ENCODE measurements at regions not wholly inside any gene's neighbourhood (a gene's known extent, or its start where the extent isn't known, plus 50 kb on each side); places are given as distances from the start of the nearest gene placed in this dataset.

DNA sequence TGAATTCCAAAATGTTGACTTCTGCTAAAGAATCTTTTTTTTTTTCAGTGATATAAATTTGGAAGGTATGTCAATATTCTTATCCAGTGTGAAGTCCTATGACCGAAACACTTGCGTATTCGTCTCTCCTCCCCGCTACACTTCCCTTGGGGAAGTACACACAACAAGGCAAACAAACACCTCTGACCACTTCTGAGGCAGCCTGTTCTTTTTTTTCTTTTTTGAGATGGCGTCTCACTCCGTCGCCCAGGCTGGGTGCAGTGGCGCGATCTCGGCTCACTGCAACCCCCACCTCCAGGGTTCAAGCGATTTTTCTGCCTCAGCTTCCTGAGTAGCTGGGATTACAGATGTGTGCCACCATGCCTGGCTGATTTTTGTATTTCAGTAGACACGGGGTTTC lies 78.1 kb upstream of the DHRSX start:
- Histone ChIP-seq H3K4me3 (IDR thresholded peaks at IDR 0.05; ENCODE audit: insufficient read depth, low read depth, low read length) (no peak overlapping the region), H3K27ac (no peak overlapping the region), H3K27me3 (ENCODE audit: insufficient read depth, low read depth) (no peaks in the 10 kb centered on the region), H3K4me1 (ENCODE audit: low read depth, poor library complexity, severe bottlenecking) (no peaks in the 10 kb centered on the region), H2AFZ (ENCODE audit: low read depth) (no peak overlapping the region), H3K9ac (no peak overlapping the region), H3K79me2 (ENCODE audit: insufficient read depth, low read depth) (no peaks in the 10 kb centered on the region), H4K20me1 (ENCODE audit: insufficient read depth) (no peaks in the 10 kb centered on the region), H3K4me2 (no peak overlapping the region), H3K36me3 (ENCODE audit: insufficient read depth) (no peaks in the 10 kb centered on the region)
- TF ChIP-seq, protein P1, sequence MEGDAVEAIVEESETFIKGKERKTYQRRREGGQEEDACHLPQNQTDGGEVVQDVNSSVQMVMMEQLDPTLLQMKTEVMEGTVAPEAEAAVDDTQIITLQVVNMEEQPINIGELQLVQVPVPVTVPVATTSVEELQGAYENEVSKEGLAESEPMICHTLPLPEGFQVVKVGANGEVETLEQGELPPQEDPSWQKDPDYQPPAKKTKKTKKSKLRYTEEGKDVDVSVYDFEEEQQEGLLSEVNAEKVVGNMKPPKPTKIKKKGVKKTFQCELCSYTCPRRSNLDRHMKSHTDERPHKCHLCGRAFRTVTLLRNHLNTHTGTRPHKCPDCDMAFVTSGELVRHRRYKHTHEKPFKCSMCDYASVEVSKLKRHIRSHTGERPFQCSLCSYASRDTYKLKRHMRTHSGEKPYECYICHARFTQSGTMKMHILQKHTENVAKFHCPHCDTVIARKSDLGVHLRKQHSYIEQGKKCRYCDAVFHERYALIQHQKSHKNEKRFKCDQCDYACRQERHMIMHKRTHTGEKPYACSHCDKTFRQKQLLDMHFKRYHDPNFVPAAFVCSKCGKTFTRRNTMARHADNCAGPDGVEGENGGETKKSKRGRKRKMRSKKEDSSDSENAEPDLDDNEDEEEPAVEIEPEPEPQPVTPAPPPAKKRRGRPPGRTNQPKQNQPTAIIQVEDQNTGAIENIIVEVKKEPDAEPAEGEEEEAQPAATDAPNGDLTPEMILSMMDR (conservative IDR thresholded peaks at IDR 0.05; ENCODE audit: low read depth, low read length) = no peak

DNA sequence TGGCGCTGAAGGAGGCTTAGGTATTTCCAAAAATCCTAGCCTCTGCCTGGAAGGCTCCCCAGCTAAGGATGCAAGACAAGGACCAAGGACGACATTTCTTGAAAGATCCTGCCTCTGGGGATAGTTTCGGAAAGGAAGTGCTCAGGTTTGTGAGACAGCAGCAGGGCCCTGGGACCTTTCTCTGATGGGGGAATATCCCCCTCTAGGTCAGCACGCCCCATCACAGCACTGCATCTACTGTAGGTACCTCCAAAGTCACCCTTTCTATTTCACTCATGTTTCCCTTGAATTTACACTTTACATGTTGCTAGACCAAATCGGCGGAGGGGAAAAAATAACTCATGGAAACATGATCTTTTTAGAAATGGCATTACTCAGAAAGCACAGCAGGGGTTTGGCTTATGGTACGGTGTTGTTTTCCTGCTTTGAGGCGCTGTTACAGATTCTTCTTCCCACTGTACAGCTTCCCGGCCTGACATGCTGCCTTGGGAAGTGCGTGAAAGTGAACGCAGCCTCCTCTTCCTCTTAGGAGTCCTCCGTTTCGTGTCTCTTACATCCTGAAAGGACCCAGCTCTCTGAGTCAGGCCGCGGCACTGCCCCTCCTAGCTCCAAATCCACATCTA lies 77.2 kb upstream of the DHRSX start:
- H3K4me3 ChIP-seq (IDR thresholded peaks at IDR 0.05; ENCODE audit: insufficient read depth, low read depth, low read length) = no peak overlapping the region
- TF ChIP-seq, protein P1 (conservative IDR thresholded peaks at IDR 0.05; ENCODE audit: low read depth, low read length) = no peak
- no peak overlapping the region for H3K27ac ChIP-seq
- H3K4me2 ChIP-seq = no peak overlapping the region
- no peaks in the 10 kb centered on the region for H4K20me1 ChIP-seq (ENCODE audit: insufficient read depth)
- H3K9ac ChIP-seq = no peak overlapping the region
- H3K4me1 ChIP-seq (ENCODE audit: low read depth, poor library complexity, severe bottlenecking) = no peaks in the 10 kb centered on the region
- H3K79me2 ChIP-seq (ENCODE audit: insufficient read depth, low read depth) = no peaks in the 10 kb centered on the region
- no peaks in the 10 kb centered on the region for H3K27me3 ChIP-seq (ENCODE audit: insufficient read depth, low read depth)
- H2AFZ ChIP-seq (ENCODE audit: low read depth) = no peak overlapping the region
- no peaks in the 10 kb centered on the region for H3K36me3 ChIP-seq (ENCODE audit: insufficient read depth)

DNA sequence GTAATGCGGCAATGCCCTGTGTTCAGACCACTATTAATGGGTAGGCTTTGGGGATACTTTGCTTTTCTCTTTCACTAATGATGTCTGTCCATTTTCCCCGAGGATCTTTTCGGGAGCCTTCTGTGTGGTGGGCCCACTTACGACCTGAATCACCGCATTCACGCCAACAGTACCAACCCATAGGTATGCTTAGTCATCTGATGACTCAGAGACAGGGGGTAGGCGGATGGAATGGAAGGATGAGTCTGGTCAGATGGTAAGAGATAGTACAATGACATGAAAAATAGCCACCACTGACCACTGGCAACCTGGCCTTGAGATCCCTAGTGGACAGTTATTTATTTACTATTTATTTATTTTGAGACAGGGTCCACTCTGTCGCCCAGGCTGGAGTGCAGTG lies 76.0 kb upstream of the DHRSX start:
- TF ChIP-seq, protein P1 (conservative IDR thresholded peaks at IDR 0.05; ENCODE audit: low read depth, low read length) = no peak
- Histone ChIP-seq H3K27ac (no peak overlapping the region), H3K36me3 (ENCODE audit: insufficient read depth) (no peaks in the 10 kb centered on the region)

DNA sequence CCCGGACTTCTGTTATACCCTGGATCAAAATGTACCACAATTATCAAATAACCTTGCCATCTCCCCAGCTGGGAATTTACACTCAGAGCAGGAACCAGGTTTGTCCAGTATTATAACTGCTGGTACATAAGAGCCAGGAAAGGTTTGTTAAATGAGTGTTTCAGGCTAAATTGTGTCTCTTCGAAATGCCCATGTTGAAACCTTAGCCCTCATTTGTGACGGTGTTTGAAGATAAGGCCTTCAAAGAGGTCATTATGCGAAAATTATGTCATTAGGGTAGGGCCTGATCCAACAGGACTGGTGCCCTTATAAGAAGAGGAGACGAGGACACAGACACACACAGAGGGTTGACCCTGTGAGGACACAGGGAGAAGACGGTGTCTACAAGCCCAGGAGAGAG lies 73.5 kb upstream of the DHRSX start:
- Histone ChIP-seq H3K27ac (no peak overlapping the region), H3K27me3 (ENCODE audit: insufficient read depth, low read depth) (no peaks in the 10 kb centered on the region), H3K9ac (no peak overlapping the region), H3K79me2 (ENCODE audit: insufficient read depth, low read depth) (no peaks in the 10 kb centered on the region), H4K20me1 (ENCODE audit: insufficient read depth) (no peaks in the 10 kb centered on the region), H3K4me3 (IDR thresholded peaks at IDR 0.05; ENCODE audit: insufficient read depth, low read depth, low read length) (no peak overlapping the region), H2AFZ (ENCODE audit: low read depth) (no peak overlapping the region), H3K36me3 (ENCODE audit: insufficient read depth) (no peaks in the 10 kb centered on the region), H3K4me2 (no peak overlapping the region), H3K4me1 (ENCODE audit: low read depth, poor library complexity, severe bottlenecking) (no peaks in the 10 kb centered on the region)
- TF ChIP-seq, protein P1 (conservative IDR thresholded peaks at IDR 0.05; ENCODE audit: low read depth, low read length) = no peak

More for the DNA sequence above, 76.0 kb upstream of the DHRSX start:
- no peaks in the 10 kb centered on the region for H4K20me1 ChIP-seq (ENCODE audit: insufficient read depth)
- H3K27me3 ChIP-seq (ENCODE audit: insufficient read depth, low read depth) = no peaks in the 10 kb centered on the region
- H3K4me1 ChIP-seq (ENCODE audit: low read depth, poor library complexity, severe bottlenecking) = no peaks in the 10 kb centered on the region
- no peak overlapping the region for H3K4me2 ChIP-seq
- no peaks in the 10 kb centered on the region for H3K79me2 ChIP-seq (ENCODE audit: insufficient read depth, low read depth)
- H3K9ac ChIP-seq = no peak overlapping the region
- no peak overlapping the region for H2AFZ ChIP-seq (ENCODE audit: low read depth)
- no peak overlapping the region for H3K4me3 ChIP-seq (IDR thresholded peaks at IDR 0.05; ENCODE audit: insufficient read depth, low read depth, low read length)

All from KMS-11 (cell line).